HepG2 (cell line): ENCODE measurements at regions not wholly inside any gene's neighbourhood (a gene's known extent, or its start where the extent isn't known, plus 50 kb on each side); places are given as distances from the start of the nearest gene placed in this dataset.

Source experiments
- ATAC-seq: fragments of 200-7000 bp; cut with Tn5 transposase; 3 replicates; pipeline ENCODE4 v1.9.1; 2020; ENCODE audit warnings: mild to moderate bottlenecking, moderate library complexity
- BruUV-seq: library from RNA; stranded (reverse); fragments of 400-500 nt; replicated peaks from 2 replicates; lab custom pipeline; 2021; lab: Mats Ljungman, UMichigan
- CTCF ChIA-PET: fragments of 300-600 bp; formaldehyde crosslinking; extraction: SDS; loops from one replicate; lab custom pipeline; 2021; ENCODE audit warnings: low total read pairs, inconsistent platforms, low intra/inter-chr PET ratio; lab: Yijun Ruan, JAX
- POLR2A ChIA-PET: fragments of 350-600 bp; sonication (Branson Sonifier 250); formaldehyde crosslinking; loops from one replicate; lab custom pipeline; 2020; ENCODE audit warnings: antibody characterized with exemption, inconsistent platforms; lab: Yijun Ruan, JAX
- DNase-seq: peaks from one replicate; pipeline ENCODE4 v3.0.0-alpha.2; 2015; ENCODE audit warnings: low spot score
- FAIRE-seq: peaks from 3 replicates; lab custom pipeline; 2011; peaks lifted over from hg19 to GRCh38; lab: Jason Lieb, UNC
- H2AFZ ChIP-seq: one replicate; pipeline ENCODE4 v1.6.1; 2011; ENCODE audit warnings: low read length, inconsistent platforms
- H3K27ac ChIP-seq: fragments of 300-600 bp; 3 replicates; pipeline ENCODE4 v1.8.0; 2011; ENCODE audit warnings: mixed run types, mild to moderate bottlenecking, mixed read lengths, low read length, inconsistent platforms; ENCODE audit not compliant: insufficient read depth; ENCODE audit errors: extremely low read length
- H3K27me3 ChIP-seq, 2 experiments: fragments of 200-600 bp in 1 of 2; 2 replicates in 1 of 2; 3 replicates in 1 of 2; pipeline versions ENCODE4 v1.6.0 to v1.8.0; 2011; ENCODE audit warnings: low read length in 2 of 2, mild to moderate bottlenecking in 2 of 2, moderate library complexity in 2 of 2, inconsistent platforms in 1 of 2; ENCODE audit not compliant: insufficient read depth in 2 of 2, control insufficient read depth in 1 of 2
- H3K36me3 ChIP-seq, 2 experiments: fragments of 200-600 bp in 1 of 2; replicated peaks in 1 of 2; 2 replicates in 1 of 2; 3 replicates in 1 of 2; pipeline versions ENCODE4 v1.5.1 to v1.8.0; 2011; ENCODE audit warnings: low read length in 2 of 2, inconsistent platforms in 1 of 2; ENCODE audit not compliant: insufficient read depth in 2 of 2, control insufficient read depth in 1 of 2
- H3K4me1 ChIP-seq: 2 replicates; pipeline ENCODE4 v1.5.1; 2012; ENCODE audit warnings: low read length, inconsistent platforms; ENCODE audit not compliant: insufficient read depth
- H3K4me2 ChIP-seq: 2 replicates; pipeline ENCODE4 v1.6.0; 2011; ENCODE audit warnings: low read depth, low read length, inconsistent platforms
- H3K4me3 ChIP-seq, 3 experiments: fragments of 200-600 bp in 1 of 3; sonication (generic), shearing (Covaris generic) in 1 of 3; replicated peaks in 1 of 3; 2 replicates each; pipeline ENCODE4 v1.5.1; 2011 to 2016; ENCODE audit warnings: low read length in 3 of 3, inconsistent platforms in 2 of 3, low read depth in 2 of 3, mild to moderate bottlenecking in 2 of 3, control low read depth in 1 of 3, mixed read lengths in 1 of 3; ENCODE audit not compliant: insufficient read depth in 1 of 3
- H3K79me2 ChIP-seq: one replicate; pipeline ENCODE4 v1.6.1; 2011; ENCODE audit warnings: low read length, inconsistent platforms; ENCODE audit not compliant: insufficient read depth
- H3K9ac ChIP-seq: 2 replicates; pipeline ENCODE4 v1.6.0; 2011; ENCODE audit warnings: mild to moderate bottlenecking, low read depth, low read length, inconsistent platforms; ENCODE audit not compliant: insufficient read depth
- H3K9me3 ChIP-seq: 2 replicates; pipeline ENCODE4 v1.5.1; 2012; ENCODE audit warnings: mild to moderate bottlenecking, low read length
- H4K20me1 ChIP-seq: 2 replicates; pipeline ENCODE4 v1.6.0; 2011; ENCODE audit warnings: inconsistent platforms, mild to moderate bottlenecking, low read length, moderate library complexity; ENCODE audit not compliant: insufficient read depth
- FOXP1 ChIP-seq, 2 experiments: fragments of 450-650 bp in 1 of 2; IDR thresholded peaks; 2 replicates each; pipeline ENCODE4 v1.6.1; 2017 to 2018; ENCODE audit warnings: antibody characterized with exemption in 1 of 2
- HNF4A ChIP-seq: sonication (generic); formaldehyde crosslinking; IDR thresholded peaks from 2 replicates; pipeline ENCODE4 v1.4.0; 2020; ENCODE audit warnings: missing genetic modification reagents
- MEIS1 ChIP-seq: sonication (generic); formaldehyde crosslinking; IDR thresholded peaks from 2 replicates; pipeline ENCODE4 v1.9.0; 2021; ENCODE audit warnings: mild to moderate bottlenecking, missing genetic modification reagents, moderate library complexity, borderline replicate concordance
- SAP130 ChIP-seq: IDR thresholded peaks from 2 replicates; pipeline ENCODE4 v1.6.1; 2016; ENCODE audit warnings: low read depth
- ZNF501 ChIP-seq: sonication (generic); formaldehyde crosslinking; IDR thresholded peaks from 2 replicates; pipeline ENCODE4 v1.5.1; 2020; ENCODE audit warnings: mild to moderate bottlenecking, moderate library complexity, missing genetic modification reagents
- WGBS: methylation state at CpG from one replicate; pipeline ENCODE4 v1.1.6; 2017; ENCODE audit warnings: low lambda C conversion rate; 5-methylcytosine and 5-hydroxymethylcytosine counted together
- in situ Hi-C: cut with HindIII; loops from 2 replicates; pipeline ENCODE4 v1.10.0; 2017; ENCODE audit warnings: low pct_unique_long_range_greater_than_20kb; ENCODE audit not compliant: extremely low pct_ligation_motif_present
- intact Hi-C: fragments of 100-400 bp; cut with micrococcal nuclease; formaldehyde crosslinking; loops from one replicate; pipeline ENCODE4 v1.10.0; 2022; ENCODE audit not compliant: unreplicated experiment
- TF ChIP-seq, protein P1 (sequence below): sonication (generic); formaldehyde crosslinking; IDR thresholded peaks from 2 replicates; pipeline ENCODE4 v1.8.0; 2022; ENCODE audit warnings: missing genetic modification reagents, mild to moderate bottlenecking, borderline replicate concordance
- TF ChIP-seq, protein P2 (sequence below): sonication (generic); formaldehyde crosslinking; IDR thresholded peaks from 2 replicates; pipeline ENCODE4 v1.4.0; 2020; ENCODE audit warnings: missing genetic modification reagents
- TF ChIP-seq, protein P3 (sequence below): sonication (generic); formaldehyde crosslinking; IDR thresholded peaks from 2 replicates; pipeline ENCODE4 v1.9.0; 2021; ENCODE audit warnings: mild to moderate bottlenecking, missing genetic modification reagents
- TF ChIP-seq, protein P4 (sequence below): sonication (generic); formaldehyde crosslinking; IDR thresholded peaks from 2 replicates; pipeline ENCODE4 v1.4.0; 2020; ENCODE audit warnings: mild to moderate bottlenecking, missing genetic modification reagents

DNA sequence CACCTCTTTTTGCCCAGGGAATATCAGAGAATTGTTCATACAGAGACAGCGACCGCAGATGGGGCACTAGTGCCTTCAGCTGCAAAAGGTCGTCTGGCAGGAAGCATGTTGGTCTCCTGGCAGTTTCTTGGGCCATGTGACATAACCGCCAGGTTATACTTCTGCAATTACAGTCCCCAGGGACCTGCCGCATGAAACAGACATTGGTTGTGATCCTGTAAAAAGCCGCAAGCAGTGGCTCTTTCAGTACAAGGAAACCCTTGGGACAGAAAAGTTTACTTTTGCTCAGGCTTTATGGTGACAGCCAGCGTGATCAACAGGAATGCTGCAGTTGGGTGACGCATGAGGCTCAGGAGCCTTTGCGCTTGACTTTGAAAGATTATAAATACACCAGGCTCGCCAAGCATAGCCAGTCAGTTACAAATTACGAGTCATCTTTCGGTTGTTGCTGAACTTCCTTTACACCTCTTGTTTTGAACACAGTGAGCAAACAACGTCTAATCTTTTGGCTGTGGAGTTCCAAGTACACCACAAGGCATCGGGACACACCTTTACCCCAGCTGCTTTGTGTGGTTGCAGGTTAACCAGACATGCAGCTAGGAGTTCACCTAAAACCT lies 50.5 kb upstream of the UBE2L5 start:
- Histone ChIP-seq H3K27ac (no peak overlapping the region), H3K4me1 (peaks cover 22% of the 10 kb centered on the region), H3K79me2 (no peaks in the 10 kb centered on the region), H3K4me2 (peak overlapping the region; percentile 72), H3K27me3 (peaks cover 1 to 4% of the 10 kb centered on the region in 2 experiments; a peak in 3 of 5 replicates), H3K36me3 (no peaks in the 10 kb centered on the region), H3K9me3 (no peaks in the 10 kb centered on the region), H4K20me1 (no peaks in the 10 kb centered on the region), H2AFZ (peak overlapping the region; percentile 57), H3K9ac (no peak overlapping the region), H3K4me3 (peak overlapping the region in 2 of 3 experiments; percentile 8 to 45; a peak in 2 of 6 replicates)
- POLR2A ChIA-PET, result interaction anchor here (1.2 kb wide), 1 partner anchor 17 kb away, joined by 4 read pairs; no protein-coding TSS in a partner anchor
- FAIRE-seq, result peak; percentile 46
- peak; percentile 35 for DNase-seq
- in situ Hi-C loops (no loop called here), intact Hi-C loops (no loop called here)
- ATAC-seq, result peak; percentile 79
- CTCF ChIA-PET, result no interaction called here
- TF ChIP-seq HNF4A (CRISPR knock-in tag) (0 out of 2 replicates have a peak, but pooled peaks have one; percentile 8), ZNF501 (CRISPR knock-in tag) (0 out of 2 replicates have a peak, but pooled peaks have one; percentile 22), MEIS1 (CRISPR knock-in tag) (no peak), FOXP1 (IDR thresholded peaks at IDR 0.05) (no peak), FOXP1 (CRISPR knock-in tag; IDR thresholded peaks at IDR 0.05) (peak; percentile 24; the same call in 1 of the 2 replicates), SAP130 (CRISPR knock-in tag) (peak; percentile 47; the same call in 1 of the 2 replicates)
- TF ChIP-seq, protein P1, sequence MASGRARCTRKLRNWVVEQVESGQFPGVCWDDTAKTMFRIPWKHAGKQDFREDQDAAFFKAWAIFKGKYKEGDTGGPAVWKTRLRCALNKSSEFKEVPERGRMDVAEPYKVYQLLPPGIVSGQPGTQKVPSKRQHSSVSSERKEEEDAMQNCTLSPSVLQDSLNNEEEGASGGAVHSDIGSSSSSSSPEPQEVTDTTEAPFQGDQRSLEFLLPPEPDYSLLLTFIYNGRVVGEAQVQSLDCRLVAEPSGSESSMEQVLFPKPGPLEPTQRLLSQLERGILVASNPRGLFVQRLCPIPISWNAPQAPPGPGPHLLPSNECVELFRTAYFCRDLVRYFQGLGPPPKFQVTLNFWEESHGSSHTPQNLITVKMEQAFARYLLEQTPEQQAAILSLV (CRISPR knock-in tag), result no peak
- TF ChIP-seq, protein P2, sequence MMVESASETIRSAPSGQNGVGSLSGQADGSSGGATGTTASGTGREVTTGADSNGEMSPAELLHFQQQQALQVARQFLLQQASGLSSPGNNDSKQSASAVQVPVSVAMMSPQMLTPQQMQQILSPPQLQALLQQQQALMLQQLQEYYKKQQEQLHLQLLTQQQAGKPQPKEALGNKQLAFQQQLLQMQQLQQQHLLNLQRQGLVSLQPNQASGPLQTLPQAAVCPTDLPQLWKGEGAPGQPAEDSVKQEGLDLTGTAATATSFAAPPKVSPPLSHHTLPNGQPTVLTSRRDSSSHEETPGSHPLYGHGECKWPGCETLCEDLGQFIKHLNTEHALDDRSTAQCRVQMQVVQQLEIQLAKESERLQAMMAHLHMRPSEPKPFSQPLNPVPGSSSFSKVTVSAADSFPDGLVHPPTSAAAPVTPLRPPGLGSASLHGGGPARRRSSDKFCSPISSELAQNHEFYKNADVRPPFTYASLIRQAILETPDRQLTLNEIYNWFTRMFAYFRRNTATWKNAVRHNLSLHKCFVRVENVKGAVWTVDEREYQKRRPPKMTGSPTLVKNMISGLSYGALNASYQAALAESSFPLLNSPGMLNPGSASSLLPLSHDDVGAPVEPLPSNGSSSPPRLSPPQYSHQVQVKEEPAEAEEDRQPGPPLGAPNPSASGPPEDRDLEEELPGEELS (CRISPR knock-in tag), result peak; percentile 37
- TF ChIP-seq, protein P3, sequence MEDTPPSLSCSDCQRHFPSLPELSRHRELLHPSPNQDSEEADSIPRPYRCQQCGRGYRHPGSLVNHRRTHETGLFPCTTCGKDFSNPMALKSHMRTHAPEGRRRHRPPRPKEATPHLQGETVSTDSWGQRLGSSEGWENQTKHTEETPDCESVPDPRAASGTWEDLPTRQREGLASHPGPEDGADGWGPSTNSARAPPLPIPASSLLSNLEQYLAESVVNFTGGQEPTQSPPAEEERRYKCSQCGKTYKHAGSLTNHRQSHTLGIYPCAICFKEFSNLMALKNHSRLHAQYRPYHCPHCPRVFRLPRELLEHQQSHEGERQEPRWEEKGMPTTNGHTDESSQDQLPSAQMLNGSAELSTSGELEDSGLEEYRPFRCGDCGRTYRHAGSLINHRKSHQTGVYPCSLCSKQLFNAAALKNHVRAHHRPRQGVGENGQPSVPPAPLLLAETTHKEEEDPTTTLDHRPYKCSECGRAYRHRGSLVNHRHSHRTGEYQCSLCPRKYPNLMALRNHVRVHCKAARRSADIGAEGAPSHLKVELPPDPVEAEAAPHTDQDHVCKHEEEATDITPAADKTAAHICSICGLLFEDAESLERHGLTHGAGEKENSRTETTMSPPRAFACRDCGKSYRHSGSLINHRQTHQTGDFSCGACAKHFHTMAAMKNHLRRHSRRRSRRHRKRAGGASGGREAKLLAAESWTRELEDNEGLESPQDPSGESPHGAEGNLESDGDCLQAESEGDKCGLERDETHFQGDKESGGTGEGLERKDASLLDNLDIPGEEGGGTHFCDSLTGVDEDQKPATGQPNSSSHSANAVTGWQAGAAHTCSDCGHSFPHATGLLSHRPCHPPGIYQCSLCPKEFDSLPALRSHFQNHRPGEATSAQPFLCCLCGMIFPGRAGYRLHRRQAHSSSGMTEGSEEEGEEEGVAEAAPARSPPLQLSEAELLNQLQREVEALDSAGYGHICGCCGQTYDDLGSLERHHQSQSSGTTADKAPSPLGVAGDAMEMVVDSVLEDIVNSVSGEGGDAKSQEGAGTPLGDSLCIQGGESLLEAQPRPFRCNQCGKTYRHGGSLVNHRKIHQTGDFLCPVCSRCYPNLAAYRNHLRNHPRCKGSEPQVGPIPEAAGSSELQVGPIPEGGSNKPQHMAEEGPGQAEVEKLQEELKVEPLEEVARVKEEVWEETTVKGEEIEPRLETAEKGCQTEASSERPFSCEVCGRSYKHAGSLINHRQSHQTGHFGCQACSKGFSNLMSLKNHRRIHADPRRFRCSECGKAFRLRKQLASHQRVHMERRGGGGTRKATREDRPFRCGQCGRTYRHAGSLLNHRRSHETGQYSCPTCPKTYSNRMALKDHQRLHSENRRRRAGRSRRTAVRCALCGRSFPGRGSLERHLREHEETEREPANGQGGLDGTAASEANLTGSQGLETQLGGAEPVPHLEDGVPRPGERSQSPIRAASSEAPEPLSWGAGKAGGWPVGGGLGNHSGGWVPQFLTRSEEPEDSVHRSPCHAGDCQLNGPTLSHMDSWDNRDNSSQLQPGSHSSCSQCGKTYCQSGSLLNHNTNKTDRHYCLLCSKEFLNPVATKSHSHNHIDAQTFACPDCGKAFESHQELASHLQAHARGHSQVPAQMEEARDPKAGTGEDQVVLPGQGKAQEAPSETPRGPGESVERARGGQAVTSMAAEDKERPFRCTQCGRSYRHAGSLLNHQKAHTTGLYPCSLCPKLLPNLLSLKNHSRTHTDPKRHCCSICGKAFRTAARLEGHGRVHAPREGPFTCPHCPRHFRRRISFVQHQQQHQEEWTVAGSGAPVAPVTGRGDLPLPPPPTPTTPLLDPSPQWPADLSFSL (CRISPR knock-in tag), result peak; percentile 47; the same call in 1 of the 2 replicates
- TF ChIP-seq, protein P4, sequence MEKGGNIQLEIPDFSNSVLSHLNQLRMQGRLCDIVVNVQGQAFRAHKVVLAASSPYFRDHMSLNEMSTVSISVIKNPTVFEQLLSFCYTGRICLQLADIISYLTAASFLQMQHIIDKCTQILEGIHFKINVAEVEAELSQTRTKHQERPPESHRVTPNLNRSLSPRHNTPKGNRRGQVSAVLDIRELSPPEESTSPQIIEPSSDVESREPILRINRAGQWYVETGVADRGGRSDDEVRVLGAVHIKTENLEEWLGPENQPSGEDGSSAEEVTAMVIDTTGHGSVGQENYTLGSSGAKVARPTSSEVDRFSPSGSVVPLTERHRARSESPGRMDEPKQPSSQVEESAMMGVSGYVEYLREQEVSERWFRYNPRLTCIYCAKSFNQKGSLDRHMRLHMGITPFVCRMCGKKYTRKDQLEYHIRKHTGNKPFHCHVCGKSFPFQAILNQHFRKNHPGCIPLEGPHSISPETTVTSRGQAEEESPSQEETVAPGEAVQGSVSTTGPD (CRISPR knock-in tag), result 0 out of 2 replicates have a peak, but pooled peaks have one; percentile 39
- no TSS peak for BruUV-seq
- WGBS, result 3% methylated on average over 14 of the region's 14 CpGs
